Caco-2 (cell line): ENCODE measurements at regions not wholly inside any gene's neighbourhood (a gene's known extent, or its start where the extent isn't known, plus 50 kb on each side); places are given as distances from the start of the nearest gene placed in this dataset.

ENCODE experiments used
- BruUV-seq: library from RNA; stranded (reverse); fragments of 400-500 nt; replicated peaks from 2 replicates; lab custom pipeline; 2021; lab: Mats Ljungman, UMichigan
- CTCF ChIA-PET: fragments of 300-600 bp; sonication (Branson Sonifier 250); formaldehyde crosslinking; loops from one replicate; lab custom pipeline; 2022; ENCODE audit warnings: antibody characterized with exemption; lab: Charles Lee
- POLR2A ChIA-PET: fragments of 300-600 bp; sonication (Branson Sonifier 250); formaldehyde crosslinking; loops from one replicate; lab custom pipeline; 2022; ENCODE audit warnings: antibody characterized with exemption; lab: Charles Lee
- DNase-seq, 2 experiments: peaks; one replicate each; pipeline versions ENCODE4 v3.0.0 to v3.0.0-alpha.2; 2020 to 2022
- H3K27me3 ChIP-seq: replicated peaks from 2 replicates; pipeline ENCODE4 v1.6.0; 2011; ENCODE audit warnings: low read length; ENCODE audit not compliant: control insufficient read depth, insufficient read depth
- H3K36me3 ChIP-seq: 2 replicates; pipeline ENCODE4 v1.5.1; 2011; ENCODE audit warnings: low read length; ENCODE audit not compliant: control insufficient read depth, insufficient read depth
- H3K4me1 ChIP-seq: fragments of 250-450 bp; sonication (Bioruptor Pico); 2 replicates; pipeline ENCODE4 v1.5.1; 2020; ENCODE audit warnings: mild to moderate bottlenecking
- H3K4me3 ChIP-seq: 2 replicates; pipeline ENCODE4 v1.5.1; 2011; ENCODE audit warnings: low read depth, mild to moderate bottlenecking, control low read depth, low read length
- H3K9me3 ChIP-seq: fragments of 250-450 bp; sonication (Bioruptor Pico); 2 replicates; pipeline ENCODE4 v1.5.1; 2020; ENCODE audit warnings: mild to moderate bottlenecking, moderate library complexity
- H3K27ac Mint-ChIP-seq: one replicate; pipeline ENCODE4 v1.8.0; 2022; ENCODE audit warnings: mixed read lengths; ENCODE audit not compliant: unreplicated experiment
- H3K27me3 Mint-ChIP-seq: one replicate; pipeline ENCODE4 v1.8.0; 2022; ENCODE audit warnings: mixed read lengths; ENCODE audit not compliant: insufficient read depth, unreplicated experiment
- H3K36me3 Mint-ChIP-seq: one replicate; pipeline ENCODE4 v1.8.0; 2022; ENCODE audit warnings: mild to moderate bottlenecking, mixed read lengths; ENCODE audit not compliant: insufficient read depth, unreplicated experiment
- H3K4me1 Mint-ChIP-seq: one replicate; pipeline ENCODE4 v1.8.0; 2022; ENCODE audit warnings: low read depth, mixed read lengths; ENCODE audit not compliant: unreplicated experiment
- H3K4me3 Mint-ChIP-seq: one replicate; pipeline ENCODE4 v1.8.0; 2022; ENCODE audit warnings: mild to moderate bottlenecking, moderate library complexity, mixed read lengths; ENCODE audit not compliant: unreplicated experiment
- H3K9me3 Mint-ChIP-seq: one replicate; pipeline ENCODE4 v1.8.0; 2022; ENCODE audit warnings: mixed read lengths; ENCODE audit not compliant: unreplicated experiment
- intact Hi-C: fragments of 100-400 bp; cut with micrococcal nuclease; formaldehyde crosslinking; loops from one replicate; pipeline ENCODE4 v1.10.0; 2022; ENCODE audit not compliant: unreplicated experiment
- TF ChIP-seq, protein P1 (sequence below), 2 experiments: fragments of 200-600 bp in 1 of 2; IDR thresholded peaks; 1 replicate in 1 of 2; 2 replicates in 1 of 2; pipeline versions ENCODE4 v1.5.1 to v1.8.0; 2011 to 2022; ENCODE audit warnings: antibody characterized with exemption in 1 of 2, control low read depth in 1 of 2, inconsistent platforms in 1 of 2, low read depth in 1 of 2, low read length in 1 of 2, mild to moderate bottlenecking in 1 of 2, moderate library complexity in 1 of 2; ENCODE audit not compliant: insufficient read depth in 1 of 2, severe bottlenecking in 1 of 2, unreplicated experiment in 1 of 2

DNA sequence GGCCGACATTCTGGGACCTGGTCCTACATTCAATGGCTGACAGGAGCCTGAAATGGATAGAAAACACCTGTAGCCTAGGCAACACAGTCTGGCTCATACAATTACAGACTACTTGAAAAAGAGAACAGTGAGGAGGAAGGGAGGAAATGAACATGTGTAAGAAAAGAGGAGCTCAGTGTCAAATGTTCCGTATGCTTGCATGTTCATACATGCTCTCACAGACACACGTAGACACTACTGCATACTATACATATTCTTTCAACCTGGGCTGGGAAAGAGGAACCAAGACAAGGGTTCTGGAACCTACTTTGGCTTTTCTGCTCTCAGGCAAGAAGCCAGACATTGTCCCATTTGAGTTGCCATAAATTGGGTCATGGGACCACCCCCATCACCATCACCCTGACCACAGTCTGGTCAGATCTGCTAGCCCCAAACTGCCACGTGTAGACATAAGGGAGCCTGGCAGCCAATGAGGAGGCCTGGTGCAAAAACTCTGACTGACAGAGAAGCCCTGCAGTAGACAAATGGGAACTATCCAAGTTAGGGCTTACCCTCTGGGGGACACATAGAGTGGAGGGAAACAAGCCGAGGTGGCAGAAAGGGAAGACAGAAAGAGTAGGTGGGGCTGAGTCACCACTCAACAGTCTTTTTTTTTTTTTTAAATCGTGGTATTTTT lies 310.0 kb downstream of the SHQ1 start:
- Histone ChIP-seq H3K27me3 (no peaks in the 10 kb centered on the region), H3K9me3 (no peaks in the 10 kb centered on the region), H3K36me3 (no peaks in the 10 kb centered on the region), H3K4me1 (no peaks in the 10 kb centered on the region), H3K4me3 (no peak overlapping the region)
- Mint-ChIP-seq H3K36me3 (no peaks in the 10 kb centered on the region), H3K9me3 (peaks cover 12% of the 10 kb centered on the region), H3K27ac (no peak overlapping the region), H3K4me1 (peaks cover 8% of the 10 kb centered on the region), H3K4me3 (no peak overlapping the region), H3K27me3 (peaks cover 2% of the 10 kb centered on the region)
- no TSS peak for BruUV-seq
- DNase-seq: no peak
- ChIA-PET POLR2A (no interaction called here), CTCF (no interaction called here)
- intact Hi-C loops: no loop called here
- TF ChIP-seq, protein P1, sequence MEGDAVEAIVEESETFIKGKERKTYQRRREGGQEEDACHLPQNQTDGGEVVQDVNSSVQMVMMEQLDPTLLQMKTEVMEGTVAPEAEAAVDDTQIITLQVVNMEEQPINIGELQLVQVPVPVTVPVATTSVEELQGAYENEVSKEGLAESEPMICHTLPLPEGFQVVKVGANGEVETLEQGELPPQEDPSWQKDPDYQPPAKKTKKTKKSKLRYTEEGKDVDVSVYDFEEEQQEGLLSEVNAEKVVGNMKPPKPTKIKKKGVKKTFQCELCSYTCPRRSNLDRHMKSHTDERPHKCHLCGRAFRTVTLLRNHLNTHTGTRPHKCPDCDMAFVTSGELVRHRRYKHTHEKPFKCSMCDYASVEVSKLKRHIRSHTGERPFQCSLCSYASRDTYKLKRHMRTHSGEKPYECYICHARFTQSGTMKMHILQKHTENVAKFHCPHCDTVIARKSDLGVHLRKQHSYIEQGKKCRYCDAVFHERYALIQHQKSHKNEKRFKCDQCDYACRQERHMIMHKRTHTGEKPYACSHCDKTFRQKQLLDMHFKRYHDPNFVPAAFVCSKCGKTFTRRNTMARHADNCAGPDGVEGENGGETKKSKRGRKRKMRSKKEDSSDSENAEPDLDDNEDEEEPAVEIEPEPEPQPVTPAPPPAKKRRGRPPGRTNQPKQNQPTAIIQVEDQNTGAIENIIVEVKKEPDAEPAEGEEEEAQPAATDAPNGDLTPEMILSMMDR (IDR thresholded peaks at IDR 0.05; ENCODE audit: insufficient read depth in 1 of 2, low read depth in 1 of 2, low read length in 1 of 2, severe bottlenecking in 1 of 2, unreplicated experiment in 1 of 2): no peak

DNA sequence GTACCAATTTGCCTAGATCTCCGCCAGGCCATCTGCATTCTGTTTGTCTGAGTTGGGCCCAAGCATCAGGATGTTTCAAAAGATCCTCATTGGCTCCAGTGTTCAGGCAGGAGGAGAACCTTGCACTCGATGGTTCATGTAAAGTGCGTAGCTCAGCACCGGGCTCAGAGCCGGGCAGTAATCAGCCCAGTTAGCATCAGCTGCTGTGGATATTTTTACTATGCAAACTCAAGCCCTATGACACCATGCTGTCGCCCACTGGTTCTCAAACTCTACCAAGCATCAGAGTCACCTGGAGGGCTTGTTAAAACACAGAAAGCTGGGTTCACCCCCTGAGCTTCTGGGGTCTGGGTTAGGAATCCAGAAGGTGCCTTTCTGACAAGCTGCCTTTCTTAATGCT lies 310.8 kb downstream of the SHQ1 start:
- Mint-ChIP-seq H3K9me3 (peaks cover 13% of the 10 kb centered on the region), H3K36me3 (no peaks in the 10 kb centered on the region), H3K27me3 (peaks cover 2% of the 10 kb centered on the region), H3K4me3 (no peak overlapping the region), H3K27ac (no peak overlapping the region), H3K4me1 (peaks cover 8% of the 10 kb centered on the region)
- CTCF ChIA-PET: no interaction called here
- DNase-seq: no peak
- no peaks in the 10 kb centered on the region for H3K4me1 ChIP-seq
- POLR2A ChIA-PET: no interaction called here
- H3K9me3 ChIP-seq: no peaks in the 10 kb centered on the region
- no TSS peak for BruUV-seq
- intact Hi-C loops: no loop called here
- no peaks in the 10 kb centered on the region for H3K36me3 ChIP-seq
- H3K4me3 ChIP-seq: no peak overlapping the region
- no peaks in the 10 kb centered on the region for H3K27me3 ChIP-seq
- TF ChIP-seq, protein P1 (IDR thresholded peaks at IDR 0.05; ENCODE audit: insufficient read depth in 1 of 2, low read depth in 1 of 2, low read length in 1 of 2, severe bottlenecking in 1 of 2, unreplicated experiment in 1 of 2): no peak

DNA sequence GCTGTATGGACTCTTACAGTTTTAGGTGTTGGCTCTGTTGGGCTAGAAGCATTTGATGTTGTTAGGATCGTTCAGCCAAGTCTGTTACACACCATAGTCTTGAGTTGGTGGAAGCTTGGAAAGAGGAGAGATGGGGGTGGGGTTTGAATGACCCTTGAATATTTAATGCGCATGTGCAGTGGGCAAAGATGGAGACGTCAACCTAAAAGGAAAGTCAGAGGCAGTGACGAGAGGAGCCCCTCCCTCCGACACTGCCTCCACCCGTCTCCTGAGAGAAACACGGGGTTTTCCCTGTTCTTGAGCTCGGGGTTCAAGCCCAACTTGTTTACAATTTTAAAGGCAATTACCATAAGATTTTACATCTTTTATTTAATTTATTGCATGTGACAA lies 311.4 kb downstream of the SHQ1 start:
- H3K27me3 ChIP-seq: no peaks in the 10 kb centered on the region
- ChIA-PET POLR2A (no interaction called here), CTCF (no interaction called here)
- intact Hi-C loops: no loop called here
- H3K4me3 ChIP-seq: no peak overlapping the region
- Mint-ChIP-seq H3K36me3 (no peaks in the 10 kb centered on the region), H3K4me3 (no peak overlapping the region), H3K27me3 (peaks cover 2% of the 10 kb centered on the region), H3K4me1 (peaks cover 8% of the 10 kb centered on the region), H3K27ac (no peak overlapping the region), H3K9me3 (peaks cover 13% of the 10 kb centered on the region)
- DNase-seq: no peak
- no peaks in the 10 kb centered on the region for H3K36me3 ChIP-seq
- H3K4me1 ChIP-seq: no peaks in the 10 kb centered on the region
- BruUV-seq: no TSS peak
- TF ChIP-seq, protein P1 (IDR thresholded peaks at IDR 0.05; ENCODE audit: insufficient read depth in 1 of 2, low read depth in 1 of 2, low read length in 1 of 2, severe bottlenecking in 1 of 2, unreplicated experiment in 1 of 2): no peak
- no peaks in the 10 kb centered on the region for H3K9me3 ChIP-seq
